ENCODE measurements at regions not wholly inside any gene's neighbourhood (a gene's known extent, or its start where the extent isn't known, plus 50 kb on each side); places are given as distances from the start of the nearest gene placed in this dataset.
"Not testable (repeated sequence)": the region's sequence is repeated elsewhere in the genome, so short reads cannot be mapped to it uniquely, and the experiment has no call there.

DNA sequence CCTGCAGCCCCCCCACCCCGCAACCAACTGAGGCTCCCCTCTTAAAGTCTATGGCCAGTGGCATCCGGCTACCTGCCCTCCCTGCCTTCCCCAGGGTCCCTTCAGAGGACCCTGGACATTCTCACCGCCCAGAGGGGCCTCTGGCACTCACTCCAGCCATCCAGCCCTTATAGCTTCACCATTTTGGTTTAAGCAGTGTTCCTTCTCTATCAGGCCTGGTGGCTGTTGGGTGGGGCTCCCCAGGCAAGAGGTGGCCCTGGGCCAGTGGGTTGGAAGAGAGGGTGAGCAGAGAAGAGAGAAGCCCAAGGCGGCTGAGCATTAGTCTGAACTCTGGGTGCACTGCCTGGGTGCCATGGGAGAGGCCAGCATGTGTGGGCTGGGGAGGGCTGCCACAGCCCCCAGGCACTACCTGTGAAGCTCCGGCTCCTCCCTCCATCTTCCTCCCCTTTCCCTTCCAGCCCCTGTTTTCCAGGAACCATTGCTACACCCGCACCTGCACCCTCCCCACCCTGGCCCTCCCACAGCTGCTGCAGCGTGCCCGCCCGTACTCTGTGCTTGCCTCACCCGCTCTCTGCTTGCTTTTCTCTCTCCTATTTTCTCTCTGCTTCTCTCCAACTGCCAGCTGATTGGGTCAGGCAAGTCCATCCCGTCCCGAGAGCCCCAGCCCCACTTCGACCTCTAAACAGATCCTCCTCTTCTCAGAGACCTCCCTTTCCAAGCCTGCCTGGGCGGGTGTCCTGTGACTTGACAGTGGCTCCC, 168.2 kb downstream of the TBC1D2B start:
- no peak for DNase-seq (ENCODE audit: low spot score)

DNA sequence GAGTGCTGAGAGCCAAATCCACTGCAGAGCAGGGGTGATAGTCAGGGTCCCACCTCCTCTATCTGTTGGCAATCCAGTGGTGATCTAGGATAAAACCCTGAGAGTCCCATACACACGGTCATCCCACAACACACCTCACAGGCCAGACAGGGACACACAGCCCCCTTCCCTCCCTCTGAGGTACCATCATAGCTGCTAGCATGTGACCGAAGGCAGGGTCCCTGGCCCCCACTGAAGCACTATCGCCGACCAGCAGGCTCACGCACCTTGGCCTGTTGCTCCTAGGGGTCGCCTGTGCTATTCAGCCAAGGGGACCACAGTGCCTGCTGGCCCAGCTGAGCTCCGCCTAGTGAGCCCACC, 168.8 kb downstream of the TBC1D2B start:
- not testable (repeated sequence) for DNase-seq (ENCODE audit: low spot score)

DNA sequence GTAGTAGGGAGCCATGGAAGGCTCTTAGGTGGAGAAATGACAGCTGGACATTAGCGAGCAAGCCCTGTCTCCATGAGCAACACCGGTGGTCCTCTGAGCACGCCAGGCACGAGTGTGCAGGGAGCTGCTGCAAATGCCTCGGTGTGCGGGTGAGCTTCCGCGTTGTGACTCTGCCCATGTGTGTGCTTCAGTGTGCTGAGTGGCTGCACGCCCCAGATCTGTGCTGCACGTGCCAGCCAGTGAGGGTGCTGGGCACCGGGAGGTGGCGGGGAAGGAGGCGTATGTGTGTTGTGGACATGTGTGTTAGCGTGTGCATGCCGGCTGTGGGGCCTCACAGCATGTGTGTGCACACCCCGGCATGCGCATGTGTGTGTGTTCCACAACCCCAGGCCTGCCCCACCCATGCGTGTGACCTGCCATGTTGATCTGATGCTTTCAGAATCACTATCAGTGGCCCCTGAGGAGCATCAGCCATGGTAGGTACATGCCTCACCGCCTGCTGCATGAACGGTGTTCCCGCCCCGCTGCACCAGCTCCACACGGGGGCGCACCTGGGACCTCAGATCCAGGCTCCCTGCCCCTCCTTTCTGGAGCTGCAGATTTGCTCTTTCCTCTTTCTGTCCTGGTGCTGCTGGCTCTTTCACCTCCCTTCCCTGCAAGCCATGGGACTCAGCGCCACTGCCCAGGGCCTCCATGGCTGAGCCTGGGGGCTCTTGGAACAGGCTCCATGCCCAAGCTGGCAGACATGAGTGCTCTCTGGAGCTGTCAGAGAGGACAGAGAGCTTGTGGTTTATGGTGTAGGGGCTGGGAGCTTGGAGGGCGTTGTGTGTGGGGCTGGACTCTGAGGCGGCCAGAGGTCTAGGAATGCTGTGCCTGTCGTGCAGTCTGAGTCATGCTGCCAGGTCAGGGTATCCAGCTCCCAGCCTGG, 169.4 kb downstream of the TBC1D2B start:
- peak; percentile 69 for DNase-seq (ENCODE audit: low spot score)

DNA sequence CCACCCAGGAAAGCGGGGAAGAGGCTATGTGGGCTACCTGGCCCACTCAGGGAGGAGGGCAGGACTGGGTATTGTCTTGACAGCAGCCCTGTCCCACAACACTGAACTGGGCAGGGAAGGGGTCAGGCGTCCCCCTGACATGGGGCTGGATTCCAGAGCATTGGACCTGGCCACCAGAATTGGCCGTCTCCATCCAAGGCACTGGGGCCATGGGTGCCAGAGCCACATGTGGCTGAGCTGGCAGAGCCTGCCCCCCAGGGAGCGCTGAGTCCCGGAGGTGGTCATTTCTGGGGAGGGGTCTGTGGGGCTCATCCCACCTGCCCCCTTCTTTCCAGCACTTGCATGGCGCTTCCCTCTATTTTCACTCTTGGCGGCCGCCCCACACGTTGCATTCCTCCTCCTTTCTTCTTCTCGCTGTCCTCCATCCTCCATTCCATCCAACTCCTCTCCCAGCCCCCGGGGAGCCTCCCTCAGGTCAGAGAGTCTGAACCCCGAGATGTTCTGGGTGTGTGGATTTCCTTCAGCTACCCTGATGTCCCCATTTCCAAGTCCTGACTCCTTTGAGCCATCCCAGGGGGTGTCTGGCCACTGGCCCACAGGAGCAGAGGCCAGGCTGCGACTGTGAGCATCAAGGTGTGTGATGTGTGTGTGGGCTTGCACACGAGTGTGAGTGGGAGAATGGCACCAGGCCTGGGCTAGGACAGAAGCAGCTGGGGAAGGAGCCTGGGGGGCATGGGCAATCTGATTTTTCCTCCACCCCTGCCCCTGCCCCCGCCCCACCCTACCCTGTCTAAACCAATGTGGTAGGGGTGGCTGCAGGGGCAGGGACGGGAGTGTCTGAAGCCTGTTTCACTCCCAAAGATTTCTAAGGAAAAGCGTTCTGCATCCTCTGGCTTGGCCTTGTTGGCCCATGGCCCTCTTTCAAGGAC, 171.2 kb downstream of the TBC1D2B start:
- not testable (repeated sequence) for DNase-seq (ENCODE audit: low spot score)

DNA sequence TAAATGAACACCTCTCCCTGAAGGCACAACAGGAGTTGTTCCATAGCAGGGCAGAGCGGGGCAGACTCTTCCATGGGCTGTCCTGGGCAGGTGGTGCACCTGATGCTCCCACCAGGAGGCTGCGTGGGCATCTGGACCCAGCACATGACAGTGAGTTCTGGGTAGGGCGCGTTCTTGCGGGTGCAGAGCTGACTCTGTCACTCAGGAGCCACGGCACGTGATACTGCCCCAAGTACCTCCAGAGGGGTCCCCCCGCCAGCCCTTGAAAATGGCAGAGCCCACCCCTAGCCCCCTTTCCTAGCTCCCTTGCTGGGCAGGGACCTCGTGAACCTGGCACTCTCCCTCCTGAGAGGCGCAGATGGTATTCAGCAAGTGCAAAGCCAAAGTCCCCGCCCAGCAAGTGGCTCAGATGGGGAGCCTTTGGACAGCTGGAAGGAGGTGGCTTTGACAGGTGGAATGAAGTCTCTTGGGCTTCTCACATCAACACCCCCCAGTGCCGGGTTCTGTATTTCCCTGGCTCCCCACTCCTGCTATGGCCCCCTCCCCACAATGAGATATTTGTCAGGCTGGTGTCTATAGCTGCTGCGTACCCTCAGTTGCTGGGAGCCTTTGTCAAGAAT, 172.1 kb downstream of the TBC1D2B start:
- DNase-seq (ENCODE audit: low spot score) = no peak

DNA sequence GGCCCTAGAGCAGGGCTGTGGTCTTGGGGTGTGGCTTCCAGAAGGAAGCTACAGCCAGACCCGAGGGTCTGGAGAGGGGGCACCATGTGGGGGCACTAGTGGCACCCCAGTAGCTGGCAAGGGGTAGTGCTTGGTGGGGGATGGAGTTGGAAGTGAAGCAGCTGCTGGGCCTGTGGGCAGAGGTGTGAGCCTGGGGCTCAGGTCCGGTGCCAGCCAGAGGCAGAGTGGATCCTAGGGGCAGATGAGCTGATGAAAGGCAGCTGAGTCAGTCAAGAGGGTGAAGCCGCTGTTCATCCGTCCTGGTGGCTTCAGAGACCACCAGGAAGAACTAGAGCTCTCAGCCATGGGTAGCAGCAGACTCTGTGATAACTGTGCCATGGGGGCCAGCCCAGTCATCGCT, 172.6 kb downstream of the TBC1D2B start:
- no peak for DNase-seq (ENCODE audit: low spot score)

DNA sequence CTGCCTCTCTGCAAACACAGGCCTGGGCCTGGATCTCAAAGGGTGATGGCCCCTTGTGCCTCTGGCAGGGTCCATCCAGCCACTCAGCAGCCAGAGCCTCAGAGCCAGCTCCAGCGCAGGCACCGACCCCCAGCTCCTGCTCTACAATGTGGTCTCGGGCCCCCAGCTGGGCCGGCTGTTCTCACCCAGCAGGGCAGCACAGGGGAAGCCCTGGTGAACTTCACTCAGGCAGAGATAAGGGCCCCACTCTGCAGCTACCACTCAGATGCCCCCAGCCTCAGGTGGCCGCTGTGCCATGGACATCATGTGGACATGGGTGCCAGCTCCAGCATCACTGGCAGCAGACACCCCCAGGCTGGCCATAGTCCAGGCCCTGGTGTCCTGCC, 173.1 kb downstream of the TBC1D2B start:
- DNase-seq (ENCODE audit: low spot score) = no peak

DNA sequence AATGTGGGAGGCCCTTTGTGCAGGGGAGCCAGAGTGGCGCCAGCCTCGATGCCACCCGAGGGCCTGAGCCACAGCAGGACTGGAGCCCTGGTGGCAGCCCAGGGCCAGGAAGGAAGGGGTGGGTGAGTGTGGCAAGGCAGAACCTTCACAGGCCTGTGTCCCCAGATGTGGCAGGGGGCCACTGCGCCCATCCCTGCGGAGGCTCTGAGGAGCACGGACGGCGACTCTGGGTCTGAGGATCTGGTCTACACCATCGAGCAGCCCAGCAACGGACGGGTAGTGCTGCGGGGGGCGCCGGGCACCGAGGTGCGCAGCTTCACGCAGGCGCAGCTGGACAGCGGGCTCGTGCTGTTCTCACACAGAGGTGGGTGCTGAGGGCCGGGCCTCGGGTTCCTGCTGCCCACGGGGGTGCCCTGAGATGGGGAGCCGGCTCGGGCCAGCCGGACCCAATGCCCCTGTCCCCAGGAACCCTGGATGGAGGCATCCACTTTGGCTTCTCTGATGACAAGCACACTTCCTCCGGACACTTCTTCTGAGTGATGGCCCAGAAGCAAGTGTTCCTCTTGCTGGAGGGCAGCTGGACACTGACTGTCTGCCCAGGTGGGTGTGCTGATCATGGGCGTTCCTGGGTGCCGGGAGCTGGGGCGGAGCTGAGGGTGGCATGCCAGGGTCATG, 173.6 kb downstream of the TBC1D2B start:
- DNase-seq (ENCODE audit: low spot score) = not testable (repeated sequence)

DNA sequence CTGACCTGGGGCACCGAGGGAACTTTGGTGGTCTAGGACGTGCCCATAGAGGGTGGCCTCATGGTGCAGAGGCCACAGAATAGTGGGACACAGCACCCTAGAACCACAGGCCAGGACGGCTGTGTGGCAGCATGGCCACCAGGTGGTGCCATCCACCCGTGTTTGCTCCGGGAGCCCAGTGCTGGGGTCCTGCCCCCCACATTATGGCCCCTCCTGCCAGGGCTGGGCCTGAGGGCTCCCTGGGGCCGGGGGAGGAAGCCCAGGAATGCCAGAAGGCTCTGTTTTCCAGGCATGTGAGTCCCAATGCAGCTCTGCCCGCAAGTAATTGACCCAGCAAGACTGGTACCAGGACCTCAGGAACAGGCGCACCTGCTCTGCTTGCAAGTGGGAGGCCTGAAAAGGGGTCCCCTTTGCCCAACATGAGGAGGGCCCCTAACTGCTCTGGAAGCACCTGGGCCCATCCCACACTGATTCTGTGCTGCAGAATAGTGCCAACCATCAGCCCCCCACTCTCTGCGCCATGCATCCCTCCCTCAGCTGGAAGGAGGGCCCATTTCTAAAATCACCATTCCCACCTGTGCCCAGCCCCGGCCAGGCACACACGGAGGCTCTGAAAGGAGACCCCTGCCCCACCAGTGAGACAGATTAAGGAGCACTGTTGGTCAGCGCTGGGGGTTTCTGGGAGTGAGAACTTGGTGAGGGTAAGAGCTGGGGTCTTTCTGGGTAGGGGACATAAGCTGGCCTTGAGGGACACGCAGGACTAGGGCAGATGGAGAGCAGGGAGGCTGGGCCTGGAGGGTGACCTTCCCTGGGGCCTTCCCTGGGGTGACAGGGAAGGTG, 174.4 kb downstream of the TBC1D2B start:
- not testable (repeated sequence) for DNase-seq (ENCODE audit: low spot score)

DNA sequence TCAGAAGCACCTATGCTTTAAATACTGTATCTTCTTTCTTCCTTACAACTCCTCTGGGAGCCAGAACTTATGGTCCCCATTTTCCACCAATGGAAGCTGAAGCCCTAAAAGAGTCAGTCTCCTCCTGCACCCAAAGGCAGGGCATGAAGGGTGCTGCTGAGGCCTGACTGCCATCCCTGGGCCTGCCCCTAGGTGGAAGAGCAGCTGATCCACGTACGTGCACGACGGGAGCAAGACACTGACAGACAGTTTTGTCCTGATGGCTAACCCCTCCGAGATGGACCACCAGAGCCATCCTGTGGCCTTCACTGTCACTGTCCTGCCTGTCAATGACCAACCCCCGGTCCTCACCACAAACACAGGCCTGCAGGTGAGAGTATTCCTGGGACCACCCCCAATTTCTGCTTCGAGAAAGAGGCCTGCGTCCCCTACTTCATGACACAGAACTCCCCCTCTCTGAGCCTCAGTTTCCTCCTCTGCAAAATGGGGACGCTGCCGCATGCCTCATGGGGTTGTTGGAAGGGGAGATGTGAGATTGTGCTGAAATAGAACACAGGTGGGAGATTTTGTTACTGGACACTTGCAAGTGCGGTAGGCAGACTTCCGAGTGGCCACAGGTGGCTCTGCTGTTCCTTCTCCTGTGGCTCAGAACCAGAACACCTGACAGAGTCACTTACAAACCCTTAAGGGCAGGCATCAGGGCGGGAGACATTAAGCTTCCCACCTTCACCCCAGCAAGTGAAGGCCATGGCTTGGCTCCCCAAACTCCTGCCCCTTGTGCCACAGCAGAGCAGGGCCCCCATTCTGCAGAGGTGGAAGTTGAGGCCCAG, 175.4 kb downstream of the TBC1D2B start:
- DNase-seq (ENCODE audit: low spot score) = no peak

DNA sequence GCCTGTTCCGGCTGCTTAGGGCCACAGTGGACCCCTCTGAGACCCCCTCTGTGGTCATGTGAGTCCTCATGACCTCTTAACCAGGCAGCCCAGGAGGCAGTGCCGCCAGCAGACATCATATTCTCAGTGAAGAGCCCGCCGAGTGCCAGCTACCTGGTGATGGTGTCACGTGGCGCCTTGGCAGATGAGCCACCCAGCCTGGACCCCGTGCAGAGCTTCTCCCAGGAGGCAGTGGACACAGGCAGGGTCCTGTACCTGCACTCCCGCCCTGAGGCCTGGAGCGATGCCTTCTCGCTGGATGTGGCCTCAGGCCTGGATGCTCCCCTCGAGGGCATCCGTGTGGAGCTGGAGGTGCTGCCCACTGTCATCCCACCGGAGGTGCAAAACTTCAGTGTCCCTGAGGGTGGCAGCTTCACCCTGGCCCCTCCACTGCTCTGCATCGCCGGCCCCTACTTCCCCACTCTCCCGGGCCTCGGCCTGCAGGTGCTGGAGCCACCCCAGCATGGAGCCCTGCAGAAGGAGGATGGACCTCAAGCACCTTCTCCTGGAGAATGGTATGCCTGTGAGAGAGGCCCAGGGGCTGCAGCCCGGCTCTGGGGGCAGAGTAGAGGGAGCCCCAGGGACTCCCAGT, 176.1 kb downstream of the TBC1D2B start:
- DNase-seq (ENCODE audit: low spot score) = no peak

DNA sequence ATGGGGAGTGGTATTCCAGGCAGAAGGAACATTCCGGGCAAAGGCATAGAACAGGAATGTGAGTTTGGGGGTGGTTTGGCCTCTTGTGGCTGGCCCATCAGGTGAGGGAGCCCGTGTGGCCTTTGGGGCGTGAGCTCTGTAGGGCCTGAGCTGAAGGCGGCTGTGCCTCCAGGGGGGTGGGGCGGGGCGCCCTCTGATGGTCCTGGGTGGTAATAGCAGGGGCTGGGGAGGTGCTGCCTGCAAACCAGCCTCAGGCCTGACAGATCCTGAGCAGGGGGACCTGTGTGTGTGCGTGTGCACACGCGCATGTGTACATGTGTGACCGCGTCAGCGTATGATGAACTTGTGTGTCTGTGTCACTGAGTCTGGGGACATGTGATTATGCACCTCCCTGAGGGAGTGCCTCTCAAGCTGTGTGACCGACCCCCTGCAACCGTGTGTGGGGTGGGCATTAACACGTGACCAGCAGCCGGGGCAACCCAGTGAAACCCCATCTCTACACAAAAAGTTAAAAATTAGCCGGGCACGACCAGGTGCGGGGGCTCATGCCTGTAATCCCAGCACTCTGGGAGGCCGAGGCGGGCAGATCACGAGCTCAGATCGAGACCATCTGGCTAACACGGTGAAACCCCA, 177.1 kb downstream of the TBC1D2B start:
- not testable (repeated sequence) for DNase-seq (ENCODE audit: low spot score)

DNA sequence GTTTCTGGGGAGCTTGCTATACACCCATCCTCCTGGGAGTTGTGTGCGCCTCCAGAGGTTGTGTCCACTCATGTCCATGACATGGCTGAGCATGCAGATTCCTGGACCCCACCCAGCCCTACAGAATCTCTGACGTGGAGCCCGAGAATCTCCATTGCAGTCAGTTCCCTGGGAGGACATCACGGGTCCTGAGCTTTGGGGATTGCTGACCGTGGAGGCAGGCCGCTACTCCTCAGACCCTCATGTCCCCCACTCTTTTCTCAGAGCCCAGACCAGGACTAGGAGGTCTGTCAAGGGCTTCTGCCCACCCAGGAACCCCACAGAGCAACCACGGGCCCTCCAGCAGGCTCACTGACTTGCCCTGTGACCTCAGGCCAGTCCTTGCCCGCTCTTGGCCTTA, 177.7 kb downstream of the TBC1D2B start:
- not testable (repeated sequence) for DNase-seq (ENCODE audit: low spot score)

DNA sequence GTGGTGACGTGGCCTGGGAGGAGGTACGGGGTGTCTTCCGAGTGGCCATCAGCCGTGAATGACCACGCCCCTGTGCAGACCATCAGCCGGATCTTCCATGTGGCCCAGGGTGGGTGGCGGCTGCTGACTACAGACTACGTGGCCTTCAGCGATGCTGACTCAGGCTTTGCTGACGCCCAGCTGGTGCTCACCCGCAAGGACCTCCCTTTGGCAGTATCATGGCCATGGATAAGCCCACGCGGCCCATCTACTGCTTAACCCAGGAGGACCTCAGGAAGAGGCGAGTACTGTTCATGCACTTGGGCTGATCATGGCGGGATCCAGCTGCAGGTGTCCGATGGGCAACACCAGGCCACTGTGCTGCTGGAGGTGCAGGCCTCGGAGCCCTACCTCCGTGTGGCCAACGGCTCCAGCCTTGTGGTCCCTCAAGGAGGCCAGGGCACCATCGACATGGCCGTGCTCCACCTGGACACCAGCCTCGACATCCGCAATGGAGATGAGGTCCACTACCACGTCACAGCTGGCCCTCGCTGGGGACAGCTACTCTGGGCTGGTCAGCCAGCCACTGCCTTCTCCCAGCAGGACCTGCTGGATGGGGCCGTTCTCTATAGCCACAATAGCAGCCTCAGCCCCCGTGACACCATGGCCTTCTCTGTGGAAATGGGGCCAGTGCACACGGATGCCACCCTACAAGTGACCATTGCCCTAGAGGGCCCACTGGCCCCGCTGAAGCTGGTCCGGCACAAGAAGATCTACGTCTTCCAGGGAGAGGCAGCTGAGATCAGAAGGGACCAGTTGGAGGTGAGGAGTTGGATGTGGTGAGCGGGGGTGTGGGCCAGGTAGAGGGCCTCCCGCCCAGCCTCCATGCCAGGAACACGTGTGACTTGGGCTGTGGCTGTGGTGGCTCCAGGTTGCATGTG, 178.4 kb downstream of the TBC1D2B start:
- DNase-seq (ENCODE audit: low spot score) = no peak

DNA sequence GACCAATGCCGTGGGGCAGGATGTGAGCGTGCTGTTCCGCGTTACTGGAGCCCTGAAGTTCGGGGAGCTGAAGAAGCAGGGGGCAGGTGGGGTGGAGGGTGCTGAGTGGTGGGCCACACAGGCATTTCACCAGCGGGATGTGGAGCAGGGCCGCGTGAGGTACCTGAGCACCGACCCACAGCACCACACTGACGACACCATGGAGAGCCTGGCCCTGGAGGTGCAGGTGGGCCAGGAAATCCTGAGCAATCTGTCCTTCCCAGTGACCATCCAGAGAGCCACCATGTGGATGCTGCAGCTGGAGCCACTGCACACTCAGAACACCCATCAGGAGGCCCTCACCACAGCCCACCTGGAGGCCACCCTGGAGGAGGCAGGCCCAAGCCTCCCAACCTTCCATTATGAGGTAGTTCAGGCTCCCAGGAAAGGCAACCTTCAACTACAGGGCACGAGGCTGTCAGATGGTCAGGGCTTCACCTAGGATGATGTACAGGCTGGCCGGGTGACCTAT, 179.6 kb downstream of the TBC1D2B start:
- no peak for DNase-seq (ENCODE audit: low spot score)

DNA sequence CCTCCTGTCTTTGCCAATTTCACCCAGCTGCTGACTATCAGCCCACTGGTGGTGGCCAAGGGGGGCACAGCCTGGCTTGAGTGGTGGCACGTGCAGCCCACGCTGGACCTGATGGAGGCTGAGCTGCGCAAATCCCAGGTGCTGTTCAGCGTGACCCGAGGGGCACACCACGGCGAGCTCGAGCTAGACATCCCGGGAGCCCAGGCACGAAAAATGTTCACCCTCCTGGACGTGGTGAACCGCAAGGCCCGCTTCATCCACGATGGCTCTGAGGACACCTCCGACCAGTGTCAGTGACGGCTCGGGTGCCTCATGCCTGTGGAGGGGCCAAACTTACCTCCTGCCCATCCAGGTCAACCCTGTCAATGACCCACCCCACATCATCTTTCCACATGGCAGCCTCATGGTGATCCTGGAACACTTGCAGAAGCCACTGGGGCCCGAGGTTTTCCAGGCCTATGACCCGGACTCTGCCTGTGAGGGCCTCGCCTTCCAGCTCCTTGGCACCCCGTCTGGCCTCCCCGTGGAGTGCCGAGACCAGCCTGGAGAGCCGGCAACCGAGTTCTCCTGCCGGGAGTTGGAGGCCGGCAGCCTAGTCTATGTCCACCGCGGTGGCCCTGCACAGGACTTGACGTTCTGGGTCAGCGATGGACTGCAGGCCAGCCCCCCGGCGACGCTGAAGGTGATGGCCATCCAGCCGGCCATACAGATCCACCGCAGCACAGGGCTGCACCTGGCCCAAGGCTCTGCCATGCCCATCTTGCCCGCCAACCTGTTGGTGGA, 180.2 kb downstream of the TBC1D2B start:
- not testable (repeated sequence) for DNase-seq (ENCODE audit: low spot score)

Measured in A172 (cell line).